Memory B cell (primary cell): ENCODE measurements at regions not wholly inside any gene's neighbourhood (a gene's known extent, or its start where the extent isn't known, plus 50 kb on each side); places are given as distances from the start of the nearest gene placed in this dataset.

Experiments
- ATAC-seq: fragments of 150-1000 bp; cut with Tn5 transposase; 2 replicates; pipeline ENCODE4 v1.10.0; 2021; ENCODE audit warnings: low read depth, mild to moderate bottlenecking, moderate library complexity
- DNase-seq, 2 donors: peaks; one replicate each; pipeline ENCODE4 v3.0.0; 2022; ENCODE audit warnings: low spot score in 2 of 2
- H3K27ac Mint-ChIP-seq: one replicate; pipeline ENCODE4 v1.8.0; 2022; ENCODE audit warnings: mild to moderate bottlenecking, moderate library complexity, mixed read lengths
- H3K27me3 Mint-ChIP-seq: one replicate; pipeline ENCODE4 v1.8.0; 2022; ENCODE audit warnings: mixed read lengths
- H3K36me3 Mint-ChIP-seq: one replicate; pipeline ENCODE4 v1.8.0; 2022; ENCODE audit warnings: mild to moderate bottlenecking, mixed read lengths
- H3K4me1 Mint-ChIP-seq: one replicate; pipeline ENCODE4 v1.8.0; 2022; ENCODE audit warnings: mixed read lengths
- H3K4me3 Mint-ChIP-seq: one replicate; pipeline ENCODE4 v1.8.0; 2022; ENCODE audit warnings: mild to moderate bottlenecking, moderate library complexity, mixed read lengths
- H3K9me3 Mint-ChIP-seq: one replicate; pipeline ENCODE4 v1.8.0; 2022; ENCODE audit warnings: mixed read lengths

GRCh38 chr14:82113007-82113406, 579.4 kb upstream of the SEL1L start:
- no peak overlapping the region for H3K4me3 Mint-ChIP-seq
- peaks cover 11% of the 10 kb centered on the region for H3K9me3 Mint-ChIP-seq
- no peak overlapping the region for H3K27ac Mint-ChIP-seq
- no peaks in the 10 kb centered on the region for H3K4me1 Mint-ChIP-seq
- no peak for ATAC-seq
- H3K27me3 Mint-ChIP-seq: no peaks in the 10 kb centered on the region
- no peak for DNase-seq
- H3K36me3 Mint-ChIP-seq: no peaks in the 10 kb centered on the region

GRCh38 chr14:82113710-82114109, 580.1 kb upstream of the SEL1L start:
- Mint-ChIP-seq H3K27ac (no peak overlapping the region), H3K4me1 (no peaks in the 10 kb centered on the region), H3K9me3 (peaks cover 13% of the 10 kb centered on the region), H3K36me3 (no peaks in the 10 kb centered on the region), H3K27me3 (no peaks in the 10 kb centered on the region), H3K4me3 (no peak overlapping the region)
- DNase-seq: no peak
- ATAC-seq: no peak

- H3K36me3 Mint-ChIP-seq: no peaks in the 10 kb centered on the region
- ATAC-seq (no peak), DNase-seq (no peak)
- no peak overlapping the region for H3K4me3 Mint-ChIP-seq
- peaks cover 12% of the 10 kb centered on the region for H3K9me3 Mint-ChIP-seq
- H3K27ac Mint-ChIP-seq: no peak overlapping the region
- no peaks in the 10 kb centered on the region for H3K27me3 Mint-ChIP-seq
- no peaks in the 10 kb centered on the region for H3K4me1 Mint-ChIP-seq
These were observed 583.1 kb upstream of the SEL1L start for GRCh38 chr14:82116721-82117120.

- Mint-ChIP-seq H3K36me3 (no peaks in the 10 kb centered on the region), H3K4me1 (no peaks in the 10 kb centered on the region), H3K9me3 (peaks cover 6% of the 10 kb centered on the region), H3K27me3 (no peaks in the 10 kb centered on the region), H3K27ac (no peak overlapping the region), H3K4me3 (no peak overlapping the region)
- no peak for DNase-seq
- ATAC-seq: no peak
These were observed 589.0 kb upstream of the SEL1L start for GRCh38 chr14:82122655-82123054.

- Mint-ChIP-seq H3K4me3 (no peak overlapping the region), H3K27me3 (no peaks in the 10 kb centered on the region), H3K9me3 (no peaks in the 10 kb centered on the region), H3K27ac (no peak overlapping the region), H3K4me1 (no peaks in the 10 kb centered on the region), H3K36me3 (no peaks in the 10 kb centered on the region)
- no peak for ATAC-seq
- DNase-seq: no peak
These were observed 590.9 kb upstream of the SEL1L start for GRCh38 chr14:82124511-82124910.

GRCh38 chr14:82126006-82126405, 592.4 kb upstream of the SEL1L start:
- peaks cover 5% of the 10 kb centered on the region for H3K9me3 Mint-ChIP-seq
- ATAC-seq (no peak), DNase-seq (no peak)
- no peaks in the 10 kb centered on the region for H3K36me3 Mint-ChIP-seq
- H3K27me3 Mint-ChIP-seq: no peaks in the 10 kb centered on the region
- no peak overlapping the region for H3K4me3 Mint-ChIP-seq
- H3K27ac Mint-ChIP-seq: no peak overlapping the region
- H3K4me1 Mint-ChIP-seq: no peaks in the 10 kb centered on the region

- Mint-ChIP-seq H3K27ac (no peak overlapping the region), H3K4me1 (no peaks in the 10 kb centered on the region), H3K36me3 (no peaks in the 10 kb centered on the region), H3K9me3 (peaks cover 8% of the 10 kb centered on the region), H3K27me3 (no peaks in the 10 kb centered on the region), H3K4me3 (no peak overlapping the region)
- DNase-seq (no peak), ATAC-seq (no peak)
These were observed 600.8 kb upstream of the SEL1L start for GRCh38 chr14:82134411-82134810.

GRCh38 chr14:82138431-82138830, 604.8 kb upstream of the SEL1L start:
- H3K27ac Mint-ChIP-seq: no peak overlapping the region
- no peaks in the 10 kb centered on the region for H3K27me3 Mint-ChIP-seq
- H3K9me3 Mint-ChIP-seq: peaks cover 7% of the 10 kb centered on the region
- H3K4me1 Mint-ChIP-seq: no peaks in the 10 kb centered on the region
- no peak overlapping the region for H3K4me3 Mint-ChIP-seq
- DNase-seq (no peak), ATAC-seq (no peak)
- no peaks in the 10 kb centered on the region for H3K36me3 Mint-ChIP-seq

GRCh38 chr14:82146846-82147245, 613.2 kb upstream of the SEL1L start:
- Mint-ChIP-seq H3K4me3 (no peak overlapping the region), H3K27me3 (no peaks in the 10 kb centered on the region), H3K27ac (no peak overlapping the region), H3K9me3 (peaks cover 5% of the 10 kb centered on the region), H3K36me3 (no peaks in the 10 kb centered on the region), H3K4me1 (no peaks in the 10 kb centered on the region)
- no peak for DNase-seq
- ATAC-seq: no peak

- Mint-ChIP-seq H3K36me3 (no peaks in the 10 kb centered on the region), H3K27ac (no peak overlapping the region), H3K4me3 (no peak overlapping the region), H3K4me1 (no peaks in the 10 kb centered on the region), H3K27me3 (no peaks in the 10 kb centered on the region), H3K9me3 (peaks cover 4% of the 10 kb centered on the region)
- DNase-seq (no peak), ATAC-seq (no peak)
These were observed 620.0 kb upstream of the SEL1L start for GRCh38 chr14:82153689-82154088.

- H3K27me3 Mint-ChIP-seq: no peaks in the 10 kb centered on the region
- no peak overlapping the region for H3K4me3 Mint-ChIP-seq
- no peaks in the 10 kb centered on the region for H3K36me3 Mint-ChIP-seq
- ATAC-seq (no peak), DNase-seq (no peak)
- H3K4me1 Mint-ChIP-seq: no peaks in the 10 kb centered on the region
- peaks cover 7% of the 10 kb centered on the region for H3K9me3 Mint-ChIP-seq
- H3K27ac Mint-ChIP-seq: no peak overlapping the region
These were observed 626.0 kb upstream of the SEL1L start for GRCh38 chr14:82159624-82160023.

GRCh38 chr14:82180139-82180538, 646.5 kb upstream of the SEL1L start:
- ATAC-seq (no peak), DNase-seq (no peak)
- H3K27me3 Mint-ChIP-seq: no peaks in the 10 kb centered on the region
- H3K9me3 Mint-ChIP-seq: peaks cover 7% of the 10 kb centered on the region
- no peaks in the 10 kb centered on the region for H3K36me3 Mint-ChIP-seq
- no peak overlapping the region for H3K4me3 Mint-ChIP-seq
- no peaks in the 10 kb centered on the region for H3K4me1 Mint-ChIP-seq
- no peak overlapping the region for H3K27ac Mint-ChIP-seq

- no peak overlapping the region for H3K27ac Mint-ChIP-seq
- no peak overlapping the region for H3K4me3 Mint-ChIP-seq
- no peaks in the 10 kb centered on the region for H3K36me3 Mint-ChIP-seq
- no peak for ATAC-seq
- no peak for DNase-seq
- no peaks in the 10 kb centered on the region for H3K4me1 Mint-ChIP-seq
- H3K27me3 Mint-ChIP-seq: no peaks in the 10 kb centered on the region
- peaks cover 10% of the 10 kb centered on the region for H3K9me3 Mint-ChIP-seq
These were observed 649.0 kb upstream of the SEL1L start for GRCh38 chr14:82182646-82183045.

- no peaks in the 10 kb centered on the region for H3K4me1 Mint-ChIP-seq
- H3K4me3 Mint-ChIP-seq: no peak overlapping the region
- H3K36me3 Mint-ChIP-seq: no peaks in the 10 kb centered on the region
- no peaks in the 10 kb centered on the region for H3K27me3 Mint-ChIP-seq
- no peak overlapping the region for H3K27ac Mint-ChIP-seq
- ATAC-seq (no peak), DNase-seq (no peak)
- H3K9me3 Mint-ChIP-seq: peaks cover 8% of the 10 kb centered on the region
These were observed 657.1 kb upstream of the SEL1L start for GRCh38 chr14:82190742-82191141.

GRCh38 chr14:82192387-82192786, 658.7 kb upstream of the SEL1L start:
- H3K4me3 Mint-ChIP-seq: no peak overlapping the region
- H3K27ac Mint-ChIP-seq: no peak overlapping the region
- ATAC-seq: no peak

GRCh38 chr14:82223276-82223675, 689.6 kb upstream of the SEL1L start:
- H3K9me3 Mint-ChIP-seq: peaks cover 9% of the 10 kb centered on the region
- H3K36me3 Mint-ChIP-seq: no peaks in the 10 kb centered on the region
- H3K4me1 Mint-ChIP-seq: no peaks in the 10 kb centered on the region
- ATAC-seq: no peak
- H3K4me3 Mint-ChIP-seq: no peak overlapping the region
- H3K27ac Mint-ChIP-seq: no peak overlapping the region
- H3K27me3 Mint-ChIP-seq: no peaks in the 10 kb centered on the region
- no peak for DNase-seq

More at GRCh38 chr14:82192387-82192786, 658.7 kb upstream of the SEL1L start:
- DNase-seq: no peak
- peaks cover 4% of the 10 kb centered on the region for H3K9me3 Mint-ChIP-seq
- H3K27me3 Mint-ChIP-seq: no peaks in the 10 kb centered on the region
- no peaks in the 10 kb centered on the region for H3K36me3 Mint-ChIP-seq
- H3K4me1 Mint-ChIP-seq: no peaks in the 10 kb centered on the region
